ENCODE measurements at regions not wholly inside any gene's neighbourhood (a gene's known extent, or its start where the extent isn't known, plus 50 kb on each side); places are given as distances from the start of the nearest gene placed in this dataset.

DNA sequence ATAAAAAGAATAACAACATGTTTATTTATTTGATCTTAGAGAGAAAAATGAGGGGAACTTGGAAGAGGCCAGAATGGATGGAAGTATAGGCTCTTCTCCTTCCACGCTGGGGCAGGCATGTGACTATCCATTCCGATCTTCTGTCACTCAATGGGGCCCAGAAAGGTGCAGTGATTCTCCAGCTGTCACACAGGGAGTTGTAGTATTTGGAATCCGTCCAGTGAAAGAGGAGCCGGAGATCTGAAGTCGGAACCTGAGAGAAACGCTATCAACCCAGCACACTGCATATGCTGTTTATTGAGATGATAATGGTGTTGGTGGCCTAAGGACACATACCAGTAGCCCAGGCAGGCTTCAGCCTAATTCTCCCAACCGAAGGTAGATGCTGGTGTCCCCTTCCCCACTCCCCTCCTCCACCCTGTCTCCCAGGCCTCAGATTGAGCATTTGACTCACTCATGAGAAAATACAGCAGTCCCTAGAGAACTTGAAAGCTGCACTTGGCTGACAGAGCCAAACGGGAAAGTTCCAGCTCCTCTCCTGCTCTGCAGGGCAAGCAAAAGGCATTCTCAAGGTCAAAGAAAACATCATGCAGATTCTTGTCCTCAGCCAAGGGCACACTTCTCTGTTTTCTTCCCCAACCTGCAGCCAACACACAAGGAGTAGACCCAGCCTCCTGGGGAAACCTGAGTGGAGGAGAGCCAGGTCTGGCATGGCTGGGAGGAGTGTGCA is 100.4 kb downstream of the IRF2BPL start:
- no peak overlapping the region for H3K4me3 ChIP-seq (ENCODE audit: low read depth, low read length)
- in situ Hi-C loops (cut with HindIII; ENCODE audit: low sequenced_read_pairs) = no loop called here
- TF ChIP-seq, protein P1, sequence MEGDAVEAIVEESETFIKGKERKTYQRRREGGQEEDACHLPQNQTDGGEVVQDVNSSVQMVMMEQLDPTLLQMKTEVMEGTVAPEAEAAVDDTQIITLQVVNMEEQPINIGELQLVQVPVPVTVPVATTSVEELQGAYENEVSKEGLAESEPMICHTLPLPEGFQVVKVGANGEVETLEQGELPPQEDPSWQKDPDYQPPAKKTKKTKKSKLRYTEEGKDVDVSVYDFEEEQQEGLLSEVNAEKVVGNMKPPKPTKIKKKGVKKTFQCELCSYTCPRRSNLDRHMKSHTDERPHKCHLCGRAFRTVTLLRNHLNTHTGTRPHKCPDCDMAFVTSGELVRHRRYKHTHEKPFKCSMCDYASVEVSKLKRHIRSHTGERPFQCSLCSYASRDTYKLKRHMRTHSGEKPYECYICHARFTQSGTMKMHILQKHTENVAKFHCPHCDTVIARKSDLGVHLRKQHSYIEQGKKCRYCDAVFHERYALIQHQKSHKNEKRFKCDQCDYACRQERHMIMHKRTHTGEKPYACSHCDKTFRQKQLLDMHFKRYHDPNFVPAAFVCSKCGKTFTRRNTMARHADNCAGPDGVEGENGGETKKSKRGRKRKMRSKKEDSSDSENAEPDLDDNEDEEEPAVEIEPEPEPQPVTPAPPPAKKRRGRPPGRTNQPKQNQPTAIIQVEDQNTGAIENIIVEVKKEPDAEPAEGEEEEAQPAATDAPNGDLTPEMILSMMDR (IDR thresholded peaks at IDR 0.05; ENCODE audit: low read depth, low read length, missing control alignments) = no peak
- no peak for DNase-seq (ENCODE audit: low read depth)

DNA sequence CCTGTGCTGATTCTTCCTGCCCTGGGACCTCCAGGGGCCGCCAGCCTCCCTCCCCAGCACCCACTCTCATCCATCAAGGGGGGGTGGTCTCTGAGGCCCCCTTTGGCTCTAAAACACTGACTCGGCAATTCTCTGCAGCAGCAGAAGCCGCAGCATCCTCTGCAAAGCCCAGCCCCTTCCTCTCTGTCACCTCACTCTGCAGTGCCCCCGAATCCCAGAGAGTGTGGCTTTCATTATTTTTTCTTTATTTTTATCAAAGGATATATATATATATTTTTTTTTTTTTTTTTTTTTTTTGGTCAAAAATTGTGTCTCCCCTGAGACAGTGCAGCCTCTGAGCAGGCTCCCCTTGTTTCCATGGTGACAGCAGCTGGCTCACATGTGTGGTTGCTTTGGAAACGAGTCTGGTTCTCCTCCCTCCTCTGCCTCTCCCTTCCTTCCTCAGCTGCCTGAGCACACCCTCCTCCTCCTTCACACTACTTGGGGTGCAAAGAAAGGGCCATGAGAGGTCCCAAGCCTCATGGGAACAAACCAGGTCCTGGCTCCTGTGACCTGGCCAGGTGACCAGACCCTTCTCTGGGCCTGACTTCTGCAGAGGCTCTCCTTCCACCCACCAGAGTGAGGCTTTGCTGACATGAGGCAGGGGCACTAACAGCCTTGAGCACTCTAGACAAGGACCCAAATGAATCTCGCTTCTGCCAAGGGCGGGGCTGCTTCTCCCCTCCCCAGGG is 100.5 kb downstream of the LRRC74A start:
- in situ Hi-C loops (cut with HindIII; ENCODE audit: low sequenced_read_pairs) = no loop called here
- TF ChIP-seq, protein P1 (IDR thresholded peaks at IDR 0.05; ENCODE audit: low read depth, low read length, missing control alignments) = no peak
- DNase-seq (ENCODE audit: low read depth) = no peak
- no peak overlapping the region for H3K4me3 ChIP-seq (ENCODE audit: low read depth, low read length)

DNA sequence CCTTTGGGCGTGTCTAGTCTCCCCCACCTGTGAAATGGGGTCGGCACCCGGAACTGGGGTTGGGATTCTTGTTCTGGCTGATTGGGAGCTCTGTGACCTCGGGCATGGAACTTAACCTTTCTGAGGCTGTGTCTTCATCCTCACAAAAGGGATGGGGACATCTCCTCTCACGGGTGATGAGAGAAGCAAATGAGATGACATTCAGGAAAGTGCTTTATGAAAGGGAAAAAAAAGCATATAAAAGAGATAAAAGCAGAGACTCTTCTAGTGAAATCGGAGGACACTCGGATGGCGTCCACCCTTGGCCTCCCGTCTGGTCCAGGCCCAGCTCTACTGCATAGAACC is 98.9 kb downstream of the LRRC74A start:
- H3K4me3 ChIP-seq (ENCODE audit: low read depth, low read length) = no peak overlapping the region
- in situ Hi-C loops (cut with HindIII; ENCODE audit: low sequenced_read_pairs) = no loop called here
- TF ChIP-seq, protein P1 (IDR thresholded peaks at IDR 0.05; ENCODE audit: low read depth, low read length, missing control alignments) = no peak
- DNase-seq (ENCODE audit: low read depth) = no peak

DNA sequence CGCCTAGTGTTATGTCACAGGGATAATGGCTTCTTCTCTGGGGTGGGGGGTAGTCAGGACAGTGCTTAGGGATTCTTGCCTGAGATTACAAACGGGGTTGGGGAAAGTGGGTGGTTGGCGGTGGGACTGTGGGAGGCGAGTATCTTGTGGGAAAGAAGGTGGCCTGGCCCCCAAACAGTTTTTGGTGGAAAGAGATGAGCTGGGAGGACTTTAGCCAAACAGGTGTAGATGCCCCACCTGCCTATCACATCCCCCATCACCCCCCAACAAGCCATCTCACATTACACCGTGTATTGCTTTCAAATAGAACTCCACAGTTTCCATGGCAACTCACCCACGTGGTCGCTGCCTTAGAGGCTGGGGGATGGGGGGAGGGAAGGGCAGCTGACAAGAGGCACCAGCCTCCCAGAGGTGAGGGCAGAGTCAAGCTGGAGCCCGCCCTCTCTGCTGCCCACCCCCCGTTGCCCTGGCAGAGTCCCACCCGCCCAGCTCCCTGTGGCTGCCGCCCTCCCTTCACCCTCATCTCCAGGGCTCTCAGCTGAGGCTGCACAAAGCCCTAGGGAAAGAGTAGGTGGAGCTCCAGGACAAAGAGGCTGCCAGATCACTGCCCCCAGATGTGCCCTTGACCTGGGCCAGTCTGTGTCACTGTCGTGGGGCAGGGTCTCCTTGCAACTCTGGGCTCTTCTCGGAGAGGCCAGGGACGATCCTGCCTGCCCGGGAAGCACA is 98.3 kb downstream of the LRRC74A start:
- no peak overlapping the region for H3K4me3 ChIP-seq (ENCODE audit: low read depth, low read length)
- DNase-seq (ENCODE audit: low read depth) = no peak
- in situ Hi-C loops (cut with HindIII; ENCODE audit: low sequenced_read_pairs) = no loop called here
- TF ChIP-seq, protein P1 (IDR thresholded peaks at IDR 0.05; ENCODE audit: low read depth, low read length, missing control alignments) = no peak

DNA sequence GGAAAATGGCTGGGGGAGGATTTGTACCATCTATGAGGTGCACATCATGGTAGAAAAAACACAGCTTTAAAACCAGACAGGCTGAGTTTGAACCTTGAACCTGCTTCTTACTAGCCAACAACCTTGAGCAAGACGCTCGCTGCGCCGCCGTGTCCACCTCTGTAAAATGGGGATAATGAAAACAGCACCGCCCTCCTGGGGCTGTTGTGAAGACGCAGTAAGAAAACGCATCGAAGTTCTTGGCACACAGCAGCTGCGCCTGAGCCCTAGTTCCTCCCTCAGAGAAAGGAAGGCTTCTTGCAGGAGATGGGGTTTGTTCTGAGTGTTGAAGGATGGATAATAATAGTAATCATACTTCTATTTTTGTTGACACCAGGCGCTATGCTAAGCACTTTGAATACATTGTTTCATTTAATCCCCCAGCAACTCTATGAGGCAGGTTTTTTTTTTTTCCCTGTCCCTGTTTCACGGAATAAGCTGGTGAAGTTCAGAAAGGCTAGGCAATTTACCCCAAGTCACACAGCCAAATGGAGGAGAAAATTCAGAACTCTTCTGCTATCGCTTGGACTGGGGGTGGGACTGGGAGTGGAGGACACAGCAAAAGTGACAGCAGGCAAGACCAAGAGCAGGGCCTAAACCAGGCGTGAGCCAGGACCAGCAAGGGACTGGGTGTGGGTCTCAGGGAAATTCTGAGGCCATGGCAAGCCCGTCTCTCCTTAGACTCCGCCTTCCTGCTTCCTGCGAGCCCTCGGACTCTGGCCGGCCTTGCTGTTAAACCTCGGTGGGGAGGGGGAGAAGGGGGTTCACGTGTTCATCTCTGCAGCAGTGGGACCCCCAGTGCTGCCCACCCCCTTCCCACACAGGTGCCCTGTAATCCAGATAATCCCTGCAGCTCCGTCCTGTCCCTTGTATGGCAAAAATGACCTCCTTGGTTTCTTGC is 97.5 kb downstream of the LRRC74A start:
- no peak for DNase-seq (ENCODE audit: low read depth)
- no peak overlapping the region for H3K4me3 ChIP-seq (ENCODE audit: low read depth, low read length)
- in situ Hi-C loops (cut with HindIII; ENCODE audit: low sequenced_read_pairs) = no loop called here
- TF ChIP-seq, protein P1 (IDR thresholded peaks at IDR 0.05; ENCODE audit: low read depth, low read length, missing control alignments) = no peak

DNA sequence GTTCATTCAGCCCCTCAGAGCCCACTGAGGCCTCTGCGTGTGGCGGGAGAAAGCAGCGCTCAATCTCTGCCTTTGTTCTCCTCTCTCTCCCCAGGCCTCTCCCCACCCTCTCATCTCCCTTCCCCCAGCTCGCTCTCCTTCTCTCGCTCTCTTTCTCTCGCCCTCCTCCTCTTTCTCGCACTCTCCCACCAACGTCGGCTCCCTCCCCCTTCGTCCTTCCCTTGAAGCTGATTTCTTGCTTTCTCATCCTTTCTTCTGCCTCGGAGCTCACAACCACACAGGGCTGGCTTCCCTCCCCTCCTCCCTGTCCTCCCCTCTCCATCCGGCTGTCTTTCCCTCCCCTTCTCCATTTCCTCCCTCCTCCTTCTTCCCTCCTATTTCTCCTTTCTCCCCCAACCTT is 96.4 kb downstream of the LRRC74A start:
- H3K4me3 ChIP-seq (ENCODE audit: low read depth, low read length) = no peak overlapping the region
- TF ChIP-seq, protein P1 (IDR thresholded peaks at IDR 0.05; ENCODE audit: low read depth, low read length, missing control alignments) = no peak
- no peak for DNase-seq (ENCODE audit: low read depth)
- in situ Hi-C loops (cut with HindIII; ENCODE audit: low sequenced_read_pairs) = no loop called here

All from astrocyte of the cerebellum (primary cell).